Liver (tissue), 8 donors: ENCODE measurements at regions not wholly inside any gene's neighbourhood (a gene's known extent, or its start where the extent isn't known, plus 50 kb on each side); places are given as distances from the start of the nearest gene placed in this dataset.

Experiments
- DNase-seq: peaks from one replicate; pipeline ENCODE4 v3.0.0-alpha.2; 2017; ENCODE audit warnings: low spot score
- H3K27ac ChIP-seq, 2 donors: one replicate each; pipeline ENCODE4 v1.7.0; 2013; ENCODE audit warnings: inconsistent platforms in 2 of 2, low read length in 2 of 2, control low read depth in 1 of 2, low read depth in 1 of 2, mild to moderate bottlenecking in 1 of 2
- H3K27me3 ChIP-seq, 4 donors: one replicate each; pipeline versions ENCODE4 v1.6.1 to v1.7.0; 2013; ENCODE audit warnings: low read length in 3 of 4, inconsistent platforms in 1 of 4, mild to moderate bottlenecking in 1 of 4, moderate library complexity in 1 of 4; ENCODE audit not compliant: control insufficient read depth in 4 of 4, insufficient read depth in 4 of 4
- H3K36me3 ChIP-seq, 4 donors: one replicate each; pipeline versions ENCODE4 v1.6.1 to v1.7.0; 2013; ENCODE audit warnings: low read length in 3 of 4, mild to moderate bottlenecking in 3 of 4, low read depth in 1 of 4, moderate library complexity in 1 of 4; ENCODE audit not compliant: control insufficient read depth in 4 of 4, insufficient read depth in 3 of 4
- H3K4me1 ChIP-seq, 4 donors: one replicate each; pipeline versions ENCODE4 v1.6.1 to v1.7.0; 2013; ENCODE audit warnings: low read length in 3 of 4, mild to moderate bottlenecking in 3 of 4, moderate library complexity in 1 of 4; ENCODE audit not compliant: control insufficient read depth in 4 of 4, insufficient read depth in 4 of 4
- H3K4me3 ChIP-seq, 3 donors: one replicate each; pipeline versions ENCODE4 v1.6.1 to v1.7.0; 2013; ENCODE audit warnings: low read length in 3 of 3, control low read depth in 1 of 3, low read depth in 1 of 3, mild to moderate bottlenecking in 1 of 3
- H3K9ac ChIP-seq, 2 donors: one replicate each; pipeline ENCODE4 v1.7.0; 2013; ENCODE audit warnings: low read length in 2 of 2, mild to moderate bottlenecking in 2 of 2, moderate library complexity in 2 of 2, control low read depth in 1 of 2, low read depth in 1 of 2
- H3K9me3 ChIP-seq, 4 donors: one replicate each; pipeline versions ENCODE4 v1.6.1 to v1.7.0; 2013; ENCODE audit warnings: low read length in 3 of 4; ENCODE audit not compliant: control insufficient read depth in 4 of 4
- ATF3 ChIP-seq: IDR thresholded peaks from 2 replicates; pipeline ENCODE4 v1.6.1; 2016; ENCODE audit warnings: antibody characterized with exemption
- CTCF ChIP-seq: fragments of 150-350 bp; IDR thresholded peaks from 2 replicates; pipeline ENCODE4 v1.5.1; 2017; ENCODE audit warnings: improper control_type of control experiment, low read depth, low read length; ENCODE audit not compliant: missing input control
- EGR1 ChIP-seq, 2 donors: IDR thresholded peaks; 2 replicates each; pipeline ENCODE4 v1.6.1; 2016 to 2018; ENCODE audit warnings: antibody characterized with exemption in 2 of 2, low read depth in 2 of 2
- GABPA ChIP-seq, 2 donors: IDR thresholded peaks in 1 of 2; conservative IDR thresholded peaks in 1 of 2; 2 replicates each; pipeline ENCODE4 v1.6.1; 2016; ENCODE audit warnings: antibody characterized with exemption in 2 of 2, mild to moderate bottlenecking in 1 of 2, moderate library complexity in 1 of 2
- HNF4A ChIP-seq, 2 donors: conservative IDR thresholded peaks; 2 replicates each; pipeline ENCODE4 v1.6.1; 2016; ENCODE audit warnings: antibody characterized with exemption in 2 of 2, mild to moderate bottlenecking in 2 of 2
- HNF4G ChIP-seq: IDR thresholded peaks from 2 replicates; pipeline ENCODE4 v1.6.1; 2016; ENCODE audit warnings: antibody characterized with exemption
- JUND ChIP-seq, 2 donors: IDR thresholded peaks; 2 replicates each; pipeline ENCODE4 v1.6.1; 2016; ENCODE audit warnings: antibody characterized with exemption in 2 of 2
- MAX ChIP-seq: IDR thresholded peaks from 2 replicates; pipeline ENCODE4 v1.6.1; 2016; ENCODE audit warnings: antibody characterized with exemption
- NR2F2 ChIP-seq: IDR thresholded peaks from 2 replicates; pipeline ENCODE4 v1.6.1; 2016; ENCODE audit warnings: antibody characterized with exemption
- RAD21 ChIP-seq, 2 donors: IDR thresholded peaks; 2 replicates each; pipeline ENCODE4 v1.6.1; 2016; ENCODE audit warnings: antibody characterized with exemption in 2 of 2, mild to moderate bottlenecking in 2 of 2
- REST ChIP-seq: IDR thresholded peaks from 2 replicates; pipeline ENCODE4 v1.6.1; 2016; ENCODE audit warnings: antibody characterized with exemption, mild to moderate bottlenecking
- RXRA ChIP-seq, 2 donors: IDR thresholded peaks; 2 replicates each; pipeline ENCODE4 v1.6.1; 2017 to 2018; ENCODE audit warnings: antibody characterized with exemption in 2 of 2, mild to moderate bottlenecking in 1 of 2
- TAF1 ChIP-seq: conservative IDR thresholded peaks from 2 replicates; pipeline ENCODE4 v1.6.1; 2016; ENCODE audit warnings: antibody characterized with exemption, mild to moderate bottlenecking
- YY1 ChIP-seq: IDR thresholded peaks from 2 replicates; pipeline ENCODE4 v1.6.1; 2016; ENCODE audit warnings: antibody characterized with exemption, mild to moderate bottlenecking
- ZBTB33 ChIP-seq: IDR thresholded peaks from 2 replicates; pipeline ENCODE4 v1.6.1; 2016; ENCODE audit warnings: antibody characterized with exemption
- WGBS: extraction: QIAGEN DNeasy Blood & Tissue Kit; methylation state at CpG from one replicate; pipeline ENCODE4 v1.1.7; 2013; 5-methylcytosine and 5-hydroxymethylcytosine counted together
- donor health status: healthy.
- donor health status: healthy.
- donor health status: healthy.
- donor health status: healthy.
- donor health status: healthy.

GRCh38 chr5:19099195-19099594 is 888.8 kb downstream of the CDH18 start (continued):
- TF ChIP-seq CTCF (no peak), ATF3 (no peak), MAX (no peak), HNF4A (conservative IDR thresholded peaks at IDR 0.05) (no peak), HNF4G (no peak)

GRCh38 chr5:19104948-19105347 is 883.1 kb downstream of the CDH18 start:
- 80% methylated on average over 1 of the region's 1 CpG for WGBS
- no peak overlapping the region for H3K4me3 ChIP-seq
- no peaks in the 10 kb centered on the region for H3K36me3 ChIP-seq
- H3K27me3 ChIP-seq, result no peaks in the 10 kb centered on the region
- no peaks in the 10 kb centered on the region for H3K9me3 ChIP-seq
- H3K9ac ChIP-seq, result no peak overlapping the region
- H3K27ac ChIP-seq, result no peak overlapping the region
- H3K4me1 ChIP-seq, result no peaks in the 10 kb centered on the region
- no peak for TF ChIP-seq RAD21 (IDR thresholded peaks at IDR 0.05)
- no peak for DNase-seq

GRCh38 chr5:19122923-19123322 is 865.1 kb downstream of the CDH18 start:
- Histone ChIP-seq H3K9me3 (no peaks in the 10 kb centered on the region), H3K9ac (no peak overlapping the region), H3K27me3 (no peaks in the 10 kb centered on the region), H3K4me3 (no peak overlapping the region), H3K27ac (no peak overlapping the region), H3K4me1 (no peaks in the 10 kb centered on the region), H3K36me3 (no peaks in the 10 kb centered on the region)
- DNase-seq, result no peak
- TF ChIP-seq EGR1 (IDR thresholded peaks at IDR 0.05; ENCODE audit: low read depth in 2 of 2) (no peak), GABPA (IDR thresholded peaks at IDR 0.05 in 1 of 2, conservative IDR thresholded peaks at IDR 0.05 in 1 of 2) (no peak), ZBTB33 (no peak), HNF4G (no peak), YY1 (no peak), RXRA (IDR thresholded peaks at IDR 0.05) (no peak), NR2F2 (no peak), RAD21 (IDR thresholded peaks at IDR 0.05) (no peak), TAF1 (no peak), REST (no peak), HNF4A (conservative IDR thresholded peaks at IDR 0.05) (no peak), ATF3 (no peak), JUND (IDR thresholded peaks at IDR 0.05) (no peak)
- WGBS, result 58% methylated on average over 1 of the region's 1 CpG
